HG03060 (cell line): ENCODE measurements at regions not wholly inside any gene's neighbourhood (a gene's known extent, or its start where the extent isn't known, plus 50 kb on each side); places are given as distances from the start of the nearest gene placed in this dataset.
"Not testable (repeated sequence)": the region's sequence is repeated elsewhere in the genome, so short reads cannot be mapped to it uniquely, and the experiment has no call there.

Experiments
- ATAC-seq: cut with Tn5 transposase; IDR thresholded peaks from one replicate; pipeline ENCODE4 v1.9.1; 2021; ENCODE audit warnings: low read depth, moderate number of reproducible peaks; ENCODE audit not compliant: unreplicated experiment

DNA sequence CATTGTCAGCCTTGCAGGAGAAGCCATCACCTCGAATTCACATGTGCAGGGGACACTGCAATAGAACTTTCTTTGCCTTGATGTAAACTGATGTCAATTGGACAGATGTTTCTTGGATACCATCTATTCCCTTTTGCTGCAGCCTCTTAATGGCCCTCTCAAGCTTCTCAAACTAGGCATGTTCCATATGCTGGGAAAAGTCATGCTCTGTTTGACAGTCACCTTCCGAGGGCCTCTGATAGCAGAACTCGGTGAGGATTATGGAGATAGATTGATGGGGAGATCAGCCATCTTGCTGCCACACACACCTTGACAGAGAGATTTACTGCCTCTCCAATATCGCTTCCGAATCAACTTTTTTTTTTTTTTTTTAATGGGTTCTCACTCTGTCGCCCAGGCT lies 145.8 kb upstream of the NUDT4 start:
- ATAC-seq, result no peak

DNA sequence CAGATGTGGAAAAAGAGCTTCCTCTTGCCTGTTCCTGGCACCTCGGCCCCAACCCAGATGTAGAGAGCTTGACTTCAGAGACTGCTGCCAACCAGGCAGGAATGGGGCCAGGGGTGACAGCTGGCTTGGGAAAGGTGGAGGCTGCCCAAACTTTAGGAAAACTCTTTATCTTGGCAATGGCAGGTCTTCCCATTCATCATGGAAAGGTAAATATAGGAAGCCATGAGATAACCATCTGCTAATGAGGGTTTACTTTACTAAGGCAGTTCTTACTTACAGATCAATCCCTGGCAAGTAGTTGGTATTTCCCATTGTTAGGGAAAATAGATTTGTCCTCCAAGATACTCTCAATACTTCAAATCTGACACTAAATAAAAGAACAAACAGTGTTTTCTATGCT lies 143.1 kb upstream of the NUDT4 start:
- no peak for ATAC-seq

- ATAC-seq, result no peak
Measured at GRCh38 chr12:93235881-93236280, 141.8 kb upstream of the NUDT4 start.

GRCh38 chr12:93237235-93237915 lies 140.3 kb upstream of the NUDT4 start:
- no peak for ATAC-seq

GRCh38 chr12:93238512-93239262 lies 139.0 kb upstream of the NUDT4 start:
- ATAC-seq, result not testable (repeated sequence)

DNA sequence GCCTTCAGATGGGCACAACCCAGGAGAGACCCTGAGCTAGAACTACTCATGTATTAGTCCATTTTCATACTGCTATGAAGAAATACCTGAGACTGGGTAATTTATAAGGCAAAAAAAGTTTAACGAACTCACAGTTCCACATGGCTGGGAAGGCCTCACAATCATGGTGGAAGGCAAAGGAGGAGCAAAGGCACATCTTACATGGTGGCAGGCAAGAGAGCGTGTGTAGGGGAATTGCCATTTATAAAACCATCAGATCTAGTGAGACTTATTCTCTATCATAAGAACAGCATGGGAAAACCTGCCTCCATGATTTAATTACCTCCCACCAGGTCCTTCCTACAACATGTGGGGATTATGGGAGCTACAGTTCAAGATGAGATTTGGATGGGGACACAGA lies 137.9 kb upstream of the NUDT4 start:
- not testable (repeated sequence) for ATAC-seq

DNA sequence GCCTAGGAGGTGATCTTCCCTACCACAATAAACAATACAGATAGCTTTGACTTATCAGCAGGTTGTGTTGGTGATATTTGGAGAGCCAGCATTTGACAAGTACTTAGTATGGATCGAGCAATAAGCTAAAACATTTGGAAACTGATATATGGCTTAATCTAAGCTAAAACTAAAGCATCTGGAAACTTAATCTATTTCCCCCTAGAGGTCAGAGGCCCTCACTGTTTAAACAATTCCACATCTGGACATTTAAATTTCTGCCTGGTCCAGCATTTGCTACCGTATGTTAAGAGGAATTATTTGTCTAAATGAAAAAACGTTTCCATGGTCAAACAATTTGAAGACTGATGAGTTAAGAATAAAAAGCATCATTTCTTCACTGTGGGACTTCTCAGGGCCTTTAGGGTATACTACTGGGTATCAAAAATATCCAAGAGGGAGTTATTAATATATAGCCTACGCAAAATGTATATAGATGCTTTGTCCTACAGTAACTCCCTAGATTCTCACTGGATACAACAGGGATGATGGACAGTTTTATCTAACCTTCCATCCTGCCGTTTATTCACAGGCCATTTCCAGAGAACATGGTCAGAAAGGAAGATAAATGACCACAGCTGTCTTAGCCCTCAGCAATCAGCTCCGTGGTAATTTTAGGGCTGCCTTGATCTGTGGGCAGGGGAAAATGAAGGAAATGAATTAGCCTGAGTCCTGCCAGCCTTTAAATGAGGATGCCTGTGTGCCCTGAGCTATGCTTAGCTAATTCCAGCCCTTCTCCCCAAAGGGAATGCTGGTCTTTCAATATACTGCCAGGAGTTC lies 135.4 kb upstream of the NUDT4 start:
- no peak for ATAC-seq

- ATAC-seq, result no peak
Measured at GRCh38 chr12:93243382-93243688, 134.4 kb upstream of the NUDT4 start.

GRCh38 chr12:93243689-93244513 lies 133.8 kb upstream of the NUDT4 start:
- no peak for ATAC-seq

DNA sequence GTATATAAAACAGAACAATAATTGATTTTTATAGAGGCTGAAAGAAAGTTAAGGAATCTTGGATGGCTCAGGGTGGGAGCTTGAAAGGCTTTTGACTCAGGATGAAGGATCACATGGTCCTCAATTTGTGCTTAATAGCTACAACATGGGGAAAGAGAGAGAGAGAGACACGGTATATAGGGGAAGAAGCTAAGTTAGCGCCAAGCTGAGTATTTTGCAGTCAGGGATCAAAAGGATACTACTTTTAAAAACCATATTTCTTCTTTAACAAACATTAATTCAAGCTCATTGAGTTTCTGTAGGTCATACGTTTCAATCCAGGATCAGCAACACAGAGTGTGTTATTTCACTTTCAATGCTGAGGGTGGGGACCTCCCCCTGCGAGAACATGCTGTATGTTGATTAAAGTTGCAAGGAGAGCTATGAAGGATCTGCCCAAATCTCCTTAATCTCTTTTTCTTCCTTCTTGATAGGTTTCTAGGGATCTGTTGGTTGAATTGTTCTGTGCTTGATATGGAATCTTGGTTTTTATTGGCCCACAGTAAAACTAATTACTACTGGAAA lies 133.1 kb upstream of the NUDT4 start:
- no peak for ATAC-seq

DNA sequence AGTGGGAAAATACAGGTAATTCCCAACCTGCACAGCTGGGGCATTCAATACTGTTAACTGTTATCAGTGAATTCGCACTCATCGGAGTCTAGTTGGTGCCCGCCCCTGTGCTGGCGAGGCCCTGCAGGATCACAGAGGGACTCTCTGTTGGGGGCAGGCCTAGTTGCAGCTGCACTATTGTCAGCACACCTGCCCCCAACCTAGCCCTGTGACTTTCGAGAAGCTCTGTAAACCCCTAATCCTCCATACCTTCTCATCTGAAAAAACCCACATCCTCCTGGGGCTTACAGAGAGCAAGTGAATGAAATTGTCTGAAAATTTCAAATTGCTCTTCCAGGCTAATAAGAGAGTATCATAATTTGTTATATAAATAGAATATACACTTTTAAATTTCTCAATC lies 132.2 kb upstream of the NUDT4 start:
- no peak for ATAC-seq

GRCh38 chr12:93247313-93247991 lies 130.3 kb upstream of the NUDT4 start:
- no peak for ATAC-seq

DNA sequence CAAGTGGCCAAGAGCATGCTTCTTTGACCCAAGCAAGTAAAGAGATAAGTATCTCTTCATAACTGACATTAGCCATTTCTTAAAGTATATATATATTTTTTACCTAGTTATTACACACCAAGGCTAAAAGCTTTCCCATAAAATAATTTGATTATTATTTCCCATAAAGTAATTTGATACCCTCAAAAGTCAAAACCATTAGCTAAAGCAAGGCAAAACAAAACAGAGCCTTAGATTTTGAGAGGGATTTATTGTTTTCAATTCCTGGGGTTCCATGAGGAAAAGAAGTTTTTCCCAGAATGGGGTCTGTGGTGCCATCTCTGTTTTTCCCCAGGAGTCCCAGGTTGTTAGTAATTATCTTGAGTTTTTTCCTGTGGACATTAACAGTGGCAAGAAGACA lies 125.5 kb upstream of the NUDT4 start:
- no peak for ATAC-seq

DNA sequence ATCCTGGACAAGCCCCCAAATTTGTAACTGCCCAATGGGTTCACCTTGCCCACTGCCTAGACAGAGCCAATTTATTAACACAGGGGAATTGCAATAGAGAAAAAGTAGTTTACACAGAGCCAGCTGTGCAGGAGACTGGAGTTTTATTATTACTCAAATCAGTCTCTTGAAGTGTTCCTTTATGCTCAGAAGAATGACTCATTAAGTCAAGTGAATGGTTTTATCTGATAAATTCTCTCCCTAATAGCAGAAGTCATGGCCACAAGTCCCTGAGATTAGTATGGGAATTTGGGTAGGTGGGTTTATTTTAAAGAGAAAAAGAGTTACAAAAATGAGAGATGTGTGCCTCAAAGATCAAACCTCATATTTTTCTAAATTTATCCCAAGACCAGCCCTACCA lies 122.8 kb upstream of the NUDT4 start:
- no peak for ATAC-seq

- no peak for ATAC-seq
Measured at GRCh38 chr12:93256256-93256969, 121.3 kb upstream of the NUDT4 start.

GRCh38 chr12:93261505-93262094 lies 116.1 kb upstream of the NUDT4 start:
- ATAC-seq, result no peak

GRCh38 chr12:93272997-93273396 lies 104.7 kb upstream of the NUDT4 start:
- ATAC-seq, result no peak

- no peak for ATAC-seq
Measured at GRCh38 chr12:93273834-93274564, 103.7 kb upstream of the NUDT4 start.
